Kidney (tissue), 13 donors: ENCODE measurements at regions not wholly inside any gene's neighbourhood (a gene's known extent, or its start where the extent isn't known, plus 50 kb on each side); places are given as distances from the start of the nearest gene placed in this dataset.

Experiments used
- DNase-seq, 5 donors: peaks; one replicate each; pipeline ENCODE4 v3.0.0-alpha.2; 2013 to 2020
- FAIRE-seq: peaks from 2 replicates; lab custom pipeline; 2012; peaks lifted over from hg19 to GRCh38; lab: Jason Lieb, UNC
- H3K27ac ChIP-seq, 2 donors: one replicate each; pipeline ENCODE4 v1.7.0; 2013; ENCODE audit warnings: low read depth in 2 of 2, low read length in 2 of 2, inconsistent platforms in 1 of 2
- H3K27me3 ChIP-seq: one replicate; pipeline ENCODE4 v1.7.1; 2013; ENCODE audit warnings: low read length, inconsistent platforms; ENCODE audit not compliant: control insufficient read depth, insufficient read depth
- H3K36me3 ChIP-seq, 3 donors: one replicate each; pipeline versions ENCODE4 v1.7.0 to v1.7.1; 2013; ENCODE audit warnings: low read length in 3 of 3, control low read depth in 1 of 3, inconsistent platforms in 1 of 3; ENCODE audit not compliant: insufficient read depth in 3 of 3, control insufficient read depth in 2 of 3
- H3K4me1 ChIP-seq, 3 donors: one replicate each; pipeline versions ENCODE4 v1.7.0 to v1.7.1; 2013; ENCODE audit warnings: low read length in 3 of 3, inconsistent platforms in 1 of 3, low read depth in 1 of 3; ENCODE audit not compliant: control insufficient read depth in 2 of 3, insufficient read depth in 2 of 3
- H3K4me3 ChIP-seq, 3 donors: one replicate each; pipeline versions ENCODE4 v1.7.0 to v1.8.1; 2013; ENCODE audit warnings: low read length in 3 of 3, control low read depth in 1 of 3, inconsistent platforms in 1 of 3
- H3K9ac ChIP-seq, 3 donors: one replicate each; pipeline versions ENCODE4 v1.7.0 to v1.7.1; 2013; ENCODE audit warnings: low read length in 3 of 3, control low read depth in 1 of 3, inconsistent platforms in 1 of 3
- H3K9me3 ChIP-seq, 3 donors: one replicate each; pipeline versions ENCODE4 v1.7.0 to v1.7.1; 2013; ENCODE audit warnings: low read length in 3 of 3, control low read depth in 1 of 3, inconsistent platforms in 1 of 3; ENCODE audit not compliant: control insufficient read depth in 2 of 3, insufficient read depth in 1 of 3
- intact Hi-C: fragments of 100-400 bp; cut with DNase I; formaldehyde crosslinking; loops from one replicate; pipeline ENCODE4 v1.11.1; 2022
- TF ChIP-seq, protein P1 (sequence below): IDR thresholded peaks from 3 replicates; pipeline ENCODE4 v1.5.1; 2012; ENCODE audit warnings: mild to moderate bottlenecking, moderate library complexity, borderline replicate concordance; ENCODE audit not compliant: insufficient read depth; ENCODE audit errors: extremely low read depth
- donor health status: control.
- donor health status: control.
- donor health status: control.
- donor health status: control.
- donor health status: control.
- donor health status: DM: yes; HTN: yes; CAD: no.
- donor health status: Normal renal cell carcinoma (clear cell type).

DNA sequence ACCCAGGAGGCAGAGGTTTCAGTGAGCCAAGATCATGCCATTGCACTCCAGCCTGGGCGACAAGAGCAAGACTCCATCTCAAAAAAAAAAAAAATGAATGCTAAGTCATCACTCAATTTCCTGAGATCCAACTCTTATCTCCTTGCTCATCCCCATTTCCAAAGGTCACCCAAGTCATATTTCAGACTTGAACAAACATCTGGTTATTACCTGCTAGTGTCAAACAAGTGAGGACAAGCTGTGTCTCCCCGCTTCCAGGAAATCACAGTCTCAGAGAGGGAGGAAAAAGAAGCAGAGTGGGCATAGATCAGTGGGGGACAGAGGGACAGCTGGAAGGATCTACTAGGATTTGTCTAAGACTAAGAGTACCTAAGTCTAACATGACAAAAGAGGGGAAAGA lies 147.5 kb upstream of the FUNDC1 start:
- intact Hi-C loops = no loop called here
- Histone ChIP-seq H3K4me3 (no peak overlapping the region), H3K36me3 (no peaks in the 10 kb centered on the region), H3K9ac (no peak overlapping the region), H3K4me1 (no peaks in the 10 kb centered on the region), H3K9me3 (no peaks in the 10 kb centered on the region), H3K27ac (no peak overlapping the region), H3K27me3 (no peaks in the 10 kb centered on the region)
- FAIRE-seq = no peak
- TF ChIP-seq, protein P1, sequence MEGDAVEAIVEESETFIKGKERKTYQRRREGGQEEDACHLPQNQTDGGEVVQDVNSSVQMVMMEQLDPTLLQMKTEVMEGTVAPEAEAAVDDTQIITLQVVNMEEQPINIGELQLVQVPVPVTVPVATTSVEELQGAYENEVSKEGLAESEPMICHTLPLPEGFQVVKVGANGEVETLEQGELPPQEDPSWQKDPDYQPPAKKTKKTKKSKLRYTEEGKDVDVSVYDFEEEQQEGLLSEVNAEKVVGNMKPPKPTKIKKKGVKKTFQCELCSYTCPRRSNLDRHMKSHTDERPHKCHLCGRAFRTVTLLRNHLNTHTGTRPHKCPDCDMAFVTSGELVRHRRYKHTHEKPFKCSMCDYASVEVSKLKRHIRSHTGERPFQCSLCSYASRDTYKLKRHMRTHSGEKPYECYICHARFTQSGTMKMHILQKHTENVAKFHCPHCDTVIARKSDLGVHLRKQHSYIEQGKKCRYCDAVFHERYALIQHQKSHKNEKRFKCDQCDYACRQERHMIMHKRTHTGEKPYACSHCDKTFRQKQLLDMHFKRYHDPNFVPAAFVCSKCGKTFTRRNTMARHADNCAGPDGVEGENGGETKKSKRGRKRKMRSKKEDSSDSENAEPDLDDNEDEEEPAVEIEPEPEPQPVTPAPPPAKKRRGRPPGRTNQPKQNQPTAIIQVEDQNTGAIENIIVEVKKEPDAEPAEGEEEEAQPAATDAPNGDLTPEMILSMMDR = no peak
- DNase-seq = no peak

DNA sequence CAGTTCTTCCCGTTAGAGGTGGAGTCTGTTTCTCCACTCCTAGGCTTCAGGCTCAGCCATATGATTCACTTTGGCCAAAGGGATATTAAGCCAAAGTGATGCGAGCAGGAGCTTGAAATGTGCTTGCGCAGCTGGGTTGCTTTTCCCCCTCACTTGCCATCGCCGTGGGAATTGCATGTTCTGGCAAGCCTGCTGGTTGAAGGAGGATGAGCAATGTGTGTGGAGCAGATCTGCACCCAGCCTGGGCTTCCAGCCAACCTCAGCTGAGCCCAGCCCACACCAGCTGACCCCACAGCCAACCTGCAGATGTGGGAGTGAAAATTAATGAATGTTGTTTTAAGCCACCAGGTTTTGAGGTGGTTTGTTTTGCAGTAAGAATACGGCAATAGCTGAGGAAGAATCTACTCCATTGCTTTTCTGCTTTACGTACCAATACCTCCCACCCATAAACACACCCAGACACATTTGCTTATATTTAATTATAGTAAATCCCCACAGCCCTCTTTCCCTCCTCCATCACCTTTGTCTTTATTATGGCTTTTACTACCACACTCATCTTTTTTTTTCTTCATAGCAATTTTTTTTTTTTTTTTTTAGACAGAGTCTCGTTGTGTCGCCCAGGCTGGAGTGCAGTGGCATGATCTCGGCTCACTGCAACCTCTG lies 132.8 kb upstream of the FUNDC1 start:
- intact Hi-C loops = no loop called here
- Histone ChIP-seq H3K9ac (no peak overlapping the region), H3K4me3 (no peak overlapping the region), H3K27me3 (no peaks in the 10 kb centered on the region), H3K27ac (no peak overlapping the region), H3K9me3 (no peaks in the 10 kb centered on the region), H3K4me1 (no peaks in the 10 kb centered on the region), H3K36me3 (no peaks in the 10 kb centered on the region)
- TF ChIP-seq, protein P1 = no peak
- FAIRE-seq (no peak), DNase-seq (peak in 4 of 5 donors; percentile 25 to 60 (median 42))

DNA sequence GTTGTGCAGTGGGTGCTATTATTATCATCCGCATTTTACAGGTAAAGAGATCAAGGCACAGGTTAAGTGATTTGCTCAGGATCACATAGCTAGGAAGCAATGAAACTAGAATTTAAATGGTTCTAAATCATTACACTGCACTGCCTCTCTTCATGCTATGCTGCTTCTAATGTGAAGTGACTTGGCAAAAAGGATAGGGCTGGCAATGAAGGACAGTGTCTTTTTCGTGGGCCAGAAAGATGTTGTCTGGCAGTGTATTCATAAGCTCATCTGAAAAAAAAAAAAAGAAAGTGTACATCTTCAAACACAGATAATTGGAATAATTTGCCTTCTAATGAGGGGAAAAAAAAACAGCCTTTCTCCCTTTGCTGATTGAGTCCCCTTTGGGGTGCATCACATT lies 132.2 kb upstream of the FUNDC1 start:
- Histone ChIP-seq H3K36me3 (no peaks in the 10 kb centered on the region), H3K4me1 (no peaks in the 10 kb centered on the region), H3K4me3 (no peak overlapping the region), H3K27ac (no peak overlapping the region), H3K9ac (no peak overlapping the region), H3K9me3 (no peaks in the 10 kb centered on the region), H3K27me3 (no peaks in the 10 kb centered on the region)
- TF ChIP-seq, protein P1 = no peak
- intact Hi-C loops = no loop called here
- DNase-seq (peak in 1 of 5 donors; percentile 2), FAIRE-seq (no peak)

DNA sequence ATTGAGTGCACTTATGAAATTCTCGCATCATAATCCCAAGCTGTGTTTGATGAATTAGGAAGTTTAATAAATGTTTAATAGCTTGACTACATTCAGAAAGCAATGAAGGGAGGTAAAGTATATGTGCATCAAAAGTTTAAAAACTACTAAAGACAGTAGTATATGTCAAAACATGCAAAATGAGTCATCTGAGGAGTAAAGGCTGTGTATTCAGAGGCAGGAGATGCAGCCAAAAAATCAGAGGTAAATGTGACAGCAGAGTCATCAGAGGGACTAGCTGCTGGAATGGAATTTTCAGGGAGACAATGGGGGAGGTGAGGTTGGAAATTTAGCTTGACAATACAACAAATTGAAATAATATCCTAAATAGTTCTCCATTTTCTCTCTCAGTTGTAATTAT lies 127.0 kb upstream of the FUNDC1 start:
- no peak for FAIRE-seq
- Histone ChIP-seq H3K9ac (no peak overlapping the region), H3K4me1 (no peaks in the 10 kb centered on the region), H3K4me3 (no peak overlapping the region), H3K27me3 (no peaks in the 10 kb centered on the region), H3K9me3 (no peaks in the 10 kb centered on the region), H3K27ac (no peak overlapping the region), H3K36me3 (no peaks in the 10 kb centered on the region)
- DNase-seq = no peak
- intact Hi-C loops = no loop called here
- TF ChIP-seq, protein P1 = no peak
